ENCODE measurements at regions not wholly inside any gene's neighbourhood (a gene's known extent, or its start where the extent isn't known, plus 50 kb on each side); places are given as distances from the start of the nearest gene placed in this dataset.
"Not testable (repeated sequence)": the region's sequence is repeated elsewhere in the genome, so short reads cannot be mapped to it uniquely, and the experiment has no call there.

- DNase-seq (ENCODE audit: low spot score), result not testable (repeated sequence)
These were observed 754.1 kb downstream of the TTLL7 start for GRCh38 chr1:83244832-83245231.

GRCh38 chr1:83239568-83239967 is 759.4 kb downstream of the TTLL7 start:
- not testable (repeated sequence) for DNase-seq (ENCODE audit: low spot score)

- not testable (repeated sequence) for DNase-seq (ENCODE audit: low spot score)
These were observed 760.3 kb downstream of the TTLL7 start for GRCh38 chr1:83238654-83239053.

GRCh38 chr1:83219788-83220187 is 779.1 kb downstream of the TTLL7 start:
- DNase-seq (ENCODE audit: low spot score), result not testable (repeated sequence)

GRCh38 chr1:83218036-83218716 is 780.8 kb downstream of the TTLL7 start:
- DNase-seq (ENCODE audit: low spot score), result not testable (repeated sequence)

- not testable (repeated sequence) for DNase-seq (ENCODE audit: low spot score)
These were observed 784.6 kb downstream of the TTLL7 start for GRCh38 chr1:83214317-83214716.

GRCh38 chr1:83213648-83214047 is 785.3 kb downstream of the TTLL7 start:
- DNase-seq (ENCODE audit: low spot score), result not testable (repeated sequence)

GRCh38 chr1:83212033-83212432 is 786.9 kb downstream of the TTLL7 start:
- DNase-seq (ENCODE audit: low spot score), result not testable (repeated sequence)

- DNase-seq (ENCODE audit: low spot score), result not testable (repeated sequence)
These were observed 790.4 kb downstream of the TTLL7 start for GRCh38 chr1:83208540-83208939.

GRCh38 chr1:83194610-83195009 is 804.3 kb downstream of the TTLL7 start:
- DNase-seq (ENCODE audit: low spot score), result not testable (repeated sequence)

GRCh38 chr1:83182033-83182728 is 816.8 kb downstream of the TTLL7 start:
- DNase-seq (ENCODE audit: low spot score), result not testable (repeated sequence)

GRCh38 chr1:83180621-83181020 is 818.3 kb downstream of the TTLL7 start:
- DNase-seq (ENCODE audit: low spot score), result not testable (repeated sequence)

GRCh38 chr1:83167634-83168033 is 831.3 kb downstream of the TTLL7 start:
- not testable (repeated sequence) for DNase-seq (ENCODE audit: low spot score)

- peak; percentile 22 for DNase-seq (ENCODE audit: low spot score)
These were observed 835.0 kb downstream of the TTLL7 start for GRCh38 chr1:83163879-83164475.

GRCh38 chr1:83158924-83159323 is 840.0 kb downstream of the TTLL7 start:
- not testable (repeated sequence) for DNase-seq (ENCODE audit: low spot score)

GRCh38 chr1:83154306-83154705 is 844.6 kb downstream of the TTLL7 start:
- not testable (repeated sequence) for DNase-seq (ENCODE audit: low spot score)

- peak; percentile 62 for DNase-seq (ENCODE audit: low spot score)
These were observed 847.6 kb downstream of the TTLL7 start for GRCh38 chr1:83151167-83151898.

GRCh38 chr1:83150479-83150878 is 848.5 kb downstream of the TTLL7 start:
- not testable (repeated sequence) for DNase-seq (ENCODE audit: low spot score)

- DNase-seq (ENCODE audit: low spot score), result not testable (repeated sequence)
These were observed 853.1 kb downstream of the TTLL7 start for GRCh38 chr1:83145820-83146219.

- DNase-seq (ENCODE audit: low spot score), result not testable (repeated sequence)
These were observed 856.1 kb downstream of the TTLL7 start for GRCh38 chr1:83142802-83143201.

- DNase-seq (ENCODE audit: low spot score), result not testable (repeated sequence)
These were observed 863.3 kb downstream of the TTLL7 start for GRCh38 chr1:83135524-83136157.

Measured in A172 (cell line).